Osteoblast (primary cell): ENCODE measurements at regions not wholly inside any gene's neighbourhood (a gene's known extent, or its start where the extent isn't known, plus 50 kb on each side); places are given as distances from the start of the nearest gene placed in this dataset.

ENCODE experiments used
- DNase-seq: peaks from one replicate; pipeline ENCODE4 v3.0.0; 2011; ENCODE audit warnings: low spot score, mixed read lengths; ENCODE audit not compliant: insufficient read length; ENCODE audit errors: missing footprints
- H2AFZ ChIP-seq: 2 replicates; pipeline ENCODE4 v1.6.0; 2011; ENCODE audit warnings: mild to moderate bottlenecking, low read length
- H3K27ac ChIP-seq: 2 replicates; pipeline ENCODE4 v1.5.1; 2011; ENCODE audit warnings: mild to moderate bottlenecking, low read depth, low read length, moderate library complexity
- H3K27me3 ChIP-seq: 2 replicates; pipeline ENCODE4 v1.6.0; 2012; ENCODE audit warnings: mild to moderate bottlenecking, control low read depth, inconsistent platforms, low read length, moderate library complexity; ENCODE audit not compliant: insufficient read depth
- H3K36me3 ChIP-seq: 2 replicates; pipeline ENCODE4 v1.5.1; 2011; ENCODE audit warnings: mild to moderate bottlenecking, low read length, control low read depth, moderate library complexity; ENCODE audit not compliant: insufficient read depth
- H3K4me1 ChIP-seq: 2 replicates; pipeline ENCODE4 v1.5.1; 2011; ENCODE audit warnings: mild to moderate bottlenecking, low read length, control low read depth, moderate library complexity; ENCODE audit not compliant: insufficient read depth
- H3K4me2 ChIP-seq: 2 replicates; pipeline ENCODE4 v1.6.0; 2011; ENCODE audit warnings: mild to moderate bottlenecking, low read length; ENCODE audit not compliant: insufficient read depth
- H3K4me3 ChIP-seq: fragments of 200-600 bp; sonication (generic); 3 replicates; pipeline ENCODE4 v1.5.1; 2012; ENCODE audit warnings: mild to moderate bottlenecking, low read length, inconsistent platforms; ENCODE audit not compliant: insufficient read depth
- H3K79me2 ChIP-seq: 2 replicates; pipeline ENCODE4 v1.6.0; 2012; ENCODE audit warnings: mild to moderate bottlenecking, low read length, control low read depth, inconsistent platforms; ENCODE audit not compliant: insufficient read depth
- H3K9me3 ChIP-seq: 2 replicates; pipeline ENCODE4 v1.5.1; 2011; ENCODE audit warnings: low read depth, low read length, control low read depth
- H4K20me1 ChIP-seq: 2 replicates; pipeline ENCODE4 v1.6.0; 2012; ENCODE audit warnings: mild to moderate bottlenecking, low read length, control low read depth; ENCODE audit not compliant: insufficient read depth
- TF ChIP-seq, protein P1 (sequence below): IDR thresholded peaks from 2 replicates; pipeline ENCODE4 v1.5.1; 2011; ENCODE audit warnings: mild to moderate bottlenecking, low read depth, low read length, moderate library complexity; ENCODE audit errors: extremely low read depth

DNA sequence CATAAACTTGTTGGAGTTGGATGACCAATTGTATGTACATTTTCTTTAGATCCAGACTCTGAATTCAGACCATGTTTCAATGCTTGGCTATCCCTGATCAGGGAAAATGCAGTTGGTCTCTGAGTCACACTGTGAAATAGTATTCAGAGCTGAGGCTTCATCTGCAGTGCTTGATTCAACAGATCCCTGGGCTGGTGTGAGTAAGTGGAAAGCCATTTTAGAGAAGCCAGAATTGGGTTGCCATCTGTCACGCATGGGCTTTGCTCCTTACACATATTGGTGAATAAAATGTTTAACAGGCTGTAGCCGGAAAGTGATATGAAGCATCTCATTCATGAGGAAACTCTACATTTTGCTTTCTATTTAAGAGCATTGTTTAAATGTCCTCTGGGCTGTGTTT, 50.0 kb upstream of the ACYP2 start:
- peak overlapping the region; percentile 42 for H3K4me2 ChIP-seq
- no peaks in the 10 kb centered on the region for H3K79me2 ChIP-seq
- peak overlapping the region; percentile 1 for H2AFZ ChIP-seq
- peak; percentile 93 for DNase-seq
- peaks cover 22% of the 10 kb centered on the region for H3K4me1 ChIP-seq
- no peaks in the 10 kb centered on the region for H3K36me3 ChIP-seq
- TF ChIP-seq, protein P1, sequence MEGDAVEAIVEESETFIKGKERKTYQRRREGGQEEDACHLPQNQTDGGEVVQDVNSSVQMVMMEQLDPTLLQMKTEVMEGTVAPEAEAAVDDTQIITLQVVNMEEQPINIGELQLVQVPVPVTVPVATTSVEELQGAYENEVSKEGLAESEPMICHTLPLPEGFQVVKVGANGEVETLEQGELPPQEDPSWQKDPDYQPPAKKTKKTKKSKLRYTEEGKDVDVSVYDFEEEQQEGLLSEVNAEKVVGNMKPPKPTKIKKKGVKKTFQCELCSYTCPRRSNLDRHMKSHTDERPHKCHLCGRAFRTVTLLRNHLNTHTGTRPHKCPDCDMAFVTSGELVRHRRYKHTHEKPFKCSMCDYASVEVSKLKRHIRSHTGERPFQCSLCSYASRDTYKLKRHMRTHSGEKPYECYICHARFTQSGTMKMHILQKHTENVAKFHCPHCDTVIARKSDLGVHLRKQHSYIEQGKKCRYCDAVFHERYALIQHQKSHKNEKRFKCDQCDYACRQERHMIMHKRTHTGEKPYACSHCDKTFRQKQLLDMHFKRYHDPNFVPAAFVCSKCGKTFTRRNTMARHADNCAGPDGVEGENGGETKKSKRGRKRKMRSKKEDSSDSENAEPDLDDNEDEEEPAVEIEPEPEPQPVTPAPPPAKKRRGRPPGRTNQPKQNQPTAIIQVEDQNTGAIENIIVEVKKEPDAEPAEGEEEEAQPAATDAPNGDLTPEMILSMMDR: no peak
- H3K27ac ChIP-seq: peak overlapping the region; percentile 68
- H4K20me1 ChIP-seq: no peaks in the 10 kb centered on the region
- no peaks in the 10 kb centered on the region for H3K27me3 ChIP-seq
- H3K9me3 ChIP-seq: no peaks in the 10 kb centered on the region
- H3K4me3 ChIP-seq: no peak overlapping the region

DNA sequence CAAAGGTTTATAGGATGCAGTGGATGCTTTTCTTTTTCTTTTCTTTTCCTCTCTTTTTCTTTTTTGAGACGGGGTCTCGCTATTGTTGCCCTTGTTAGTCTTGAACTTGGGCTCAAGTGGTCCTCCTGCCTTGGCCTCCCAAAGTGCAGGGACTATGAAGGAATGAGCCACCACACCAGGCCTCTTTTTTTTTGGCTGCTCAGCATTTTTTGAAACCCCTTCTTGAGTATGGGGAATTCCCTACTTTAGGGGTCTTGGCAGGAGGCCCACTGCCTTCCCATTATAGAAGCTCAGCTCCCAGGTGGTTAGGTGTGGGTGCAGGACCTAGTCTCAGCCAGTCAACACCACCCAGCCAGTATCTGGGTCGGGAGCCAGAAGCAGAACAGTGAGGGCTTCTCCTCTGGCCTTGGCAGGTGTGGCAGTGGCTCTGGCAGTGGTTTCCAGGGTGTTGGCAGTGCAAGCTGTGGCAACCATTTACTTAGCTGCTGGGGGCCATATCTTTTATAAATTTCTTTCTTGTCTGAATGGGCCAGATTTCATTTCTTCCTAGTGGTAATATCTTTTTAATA, 51.4 kb upstream of the ACYP2 start:
- TF ChIP-seq, protein P1: no peak
- Histone ChIP-seq H3K4me3 (no peak overlapping the region), H3K27me3 (no peaks in the 10 kb centered on the region), H3K9me3 (no peaks in the 10 kb centered on the region), H3K79me2 (no peaks in the 10 kb centered on the region), H3K27ac (no peak overlapping the region), H3K36me3 (no peaks in the 10 kb centered on the region), H3K4me1 (peaks cover 33% of the 10 kb centered on the region), H4K20me1 (no peaks in the 10 kb centered on the region), H2AFZ (no peak overlapping the region), H3K4me2 (no peak overlapping the region)
- DNase-seq: no peak

DNA sequence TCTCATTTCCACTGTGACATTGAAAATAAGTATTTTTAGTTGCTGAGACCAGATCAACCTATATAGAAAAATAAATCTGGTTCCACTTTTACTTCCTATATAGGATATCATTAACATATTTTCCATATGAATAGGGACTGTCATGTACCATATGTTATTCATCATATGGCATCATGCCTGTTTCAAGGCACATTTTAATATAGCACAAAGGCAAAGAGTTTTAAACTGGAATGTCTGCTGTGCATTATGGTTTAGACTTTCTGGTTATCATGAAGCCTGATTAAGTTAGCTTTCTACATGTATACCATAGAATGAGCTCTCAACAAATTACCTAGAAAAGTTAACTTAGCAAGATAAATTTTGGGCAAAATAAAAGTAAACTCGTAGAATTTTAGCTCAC, 53.0 kb upstream of the ACYP2 start:
- no peak overlapping the region for H2AFZ ChIP-seq
- H3K27ac ChIP-seq: no peak overlapping the region
- H3K36me3 ChIP-seq: no peaks in the 10 kb centered on the region
- peaks cover 26% of the 10 kb centered on the region for H3K4me1 ChIP-seq
- H4K20me1 ChIP-seq: no peaks in the 10 kb centered on the region
- no peaks in the 10 kb centered on the region for H3K27me3 ChIP-seq
- DNase-seq: no peak
- no peaks in the 10 kb centered on the region for H3K9me3 ChIP-seq
- no peak overlapping the region for H3K4me3 ChIP-seq
- no peaks in the 10 kb centered on the region for H3K79me2 ChIP-seq
- H3K4me2 ChIP-seq: no peak overlapping the region
- TF ChIP-seq, protein P1: no peak

DNA sequence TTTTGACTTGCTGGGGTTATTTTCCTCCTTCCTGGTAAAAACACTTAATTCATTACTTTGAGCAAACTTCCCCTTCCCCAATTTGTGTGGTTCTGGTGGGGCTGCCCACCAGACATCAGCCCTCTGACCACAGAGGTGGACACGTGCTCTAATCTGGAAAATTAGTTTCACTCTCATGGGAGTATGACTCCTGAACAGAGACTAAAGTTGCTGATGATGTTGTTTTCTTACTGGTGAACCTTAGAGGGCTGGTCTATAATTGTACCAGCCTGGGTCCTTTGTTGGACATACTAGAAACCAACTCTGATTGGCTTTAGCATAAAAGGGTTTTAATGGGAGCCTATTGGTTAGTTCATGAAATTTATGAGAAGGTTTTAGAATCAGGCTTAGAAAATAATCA, 54.1 kb upstream of the ACYP2 start:
- TF ChIP-seq, protein P1: no peak
- Histone ChIP-seq H3K27ac (no peak overlapping the region), H4K20me1 (no peaks in the 10 kb centered on the region), H3K4me1 (peaks cover 26% of the 10 kb centered on the region), H3K4me3 (no peak overlapping the region), H3K9me3 (no peaks in the 10 kb centered on the region), H3K36me3 (no peaks in the 10 kb centered on the region), H3K27me3 (no peaks in the 10 kb centered on the region), H3K79me2 (no peaks in the 10 kb centered on the region), H2AFZ (no peak overlapping the region), H3K4me2 (no peak overlapping the region)
- DNase-seq: no peak
